KMS-11 (cell line): ENCODE measurements at regions not wholly inside any gene's neighbourhood (a gene's known extent, or its start where the extent isn't known, plus 50 kb on each side); places are given as distances from the start of the nearest gene placed in this dataset.

Experiments used
- H2AFZ ChIP-seq: fragments of 200-600 bp; sonication (generic); 2 replicates; pipeline ENCODE4 v1.6.1; 2016; ENCODE audit warnings: antibody characterized with exemption, mixed run types, low read depth
- H3K27ac ChIP-seq: fragments of 200-600 bp; sonication (generic); 2 replicates; pipeline ENCODE4 v1.6.1; 2016; ENCODE audit warnings: mild to moderate bottlenecking, mixed run types
- H3K27me3 ChIP-seq: fragments of 200-600 bp; sonication (generic); 2 replicates; pipeline ENCODE4 v1.6.1; 2017; ENCODE audit warnings: mild to moderate bottlenecking, low read depth, mixed run types, moderate library complexity; ENCODE audit not compliant: insufficient read depth
- H3K36me3 ChIP-seq: fragments of 200-600 bp; sonication (generic); 2 replicates; pipeline ENCODE4 v1.6.1; 2017; ENCODE audit warnings: mild to moderate bottlenecking, mixed run types; ENCODE audit not compliant: insufficient read depth
- H3K4me1 ChIP-seq: fragments of 200-600 bp; sonication (generic); 2 replicates; pipeline ENCODE4 v1.6.1; 2016; ENCODE audit warnings: mild to moderate bottlenecking, low read depth, mixed run types; ENCODE audit not compliant: poor library complexity, severe bottlenecking
- H3K4me2 ChIP-seq: fragments of 200-600 bp; sonication (generic); 2 replicates; pipeline ENCODE4 v1.7.0; 2016; ENCODE audit warnings: mild to moderate bottlenecking, mixed run types
- H3K4me3 ChIP-seq: fragments of 200-600 bp; sonication (generic); IDR thresholded peaks from 2 replicates; pipeline ENCODE4 v1.6.1; 2017; ENCODE audit warnings: low read depth, low read length, mixed read lengths; ENCODE audit not compliant: insufficient read depth
- H3K79me2 ChIP-seq: fragments of 200-600 bp; sonication (generic); 2 replicates; pipeline ENCODE4 v1.6.1; 2016; ENCODE audit warnings: low read depth, mixed run types; ENCODE audit not compliant: insufficient read depth
- H3K9ac ChIP-seq: fragments of 200-600 bp; sonication (generic); 2 replicates; pipeline ENCODE4 v1.6.1; 2016; ENCODE audit warnings: mild to moderate bottlenecking, mixed run types
- H4K20me1 ChIP-seq: fragments of 200-600 bp; sonication (generic); 2 replicates; pipeline ENCODE4 v1.6.1; 2016; ENCODE audit warnings: mild to moderate bottlenecking, mixed run types; ENCODE audit not compliant: insufficient read depth
- TF ChIP-seq, protein P1 (sequence below): fragments of 200-600 bp; sonication (generic); conservative IDR thresholded peaks from 2 replicates; pipeline ENCODE4 v1.6.1; 2017; ENCODE audit warnings: low read depth, mild to moderate bottlenecking, antibody characterized with exemption, low read length, moderate library complexity, mixed read lengths

DNA sequence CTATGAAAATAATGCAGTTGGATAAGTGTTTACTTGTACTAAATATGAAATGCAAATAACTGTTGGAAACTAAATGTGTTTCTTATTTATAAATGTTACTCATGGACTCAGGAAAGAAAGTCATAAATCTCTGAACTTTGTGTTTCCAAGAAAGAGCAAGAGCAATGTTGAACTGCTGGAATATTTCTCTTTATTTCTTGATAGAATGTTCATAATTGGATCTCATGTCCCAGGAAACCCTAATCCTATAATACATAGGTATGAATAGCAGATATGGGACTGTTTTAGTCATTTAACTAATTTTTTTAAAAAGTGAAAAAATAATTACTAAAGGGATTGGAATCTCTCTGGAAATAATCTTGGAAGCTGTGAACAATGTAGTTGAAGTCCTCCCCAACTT, 245.0 kb upstream of the ACTBL2 start:
- no peak overlapping the region for H3K4me3 ChIP-seq
- H3K79me2 ChIP-seq, result no peaks in the 10 kb centered on the region
- no peak overlapping the region for H3K9ac ChIP-seq
- H3K4me1 ChIP-seq, result peaks cover 42% of the 10 kb centered on the region
- H3K4me2 ChIP-seq, result no peak overlapping the region
- no peaks in the 10 kb centered on the region for H3K27me3 ChIP-seq
- H2AFZ ChIP-seq, result no peak overlapping the region
- H4K20me1 ChIP-seq, result no peaks in the 10 kb centered on the region; the same call in 1 of the 2 replicates
- H3K36me3 ChIP-seq, result no peaks in the 10 kb centered on the region
- no peak overlapping the region for H3K27ac ChIP-seq
- TF ChIP-seq, protein P1, sequence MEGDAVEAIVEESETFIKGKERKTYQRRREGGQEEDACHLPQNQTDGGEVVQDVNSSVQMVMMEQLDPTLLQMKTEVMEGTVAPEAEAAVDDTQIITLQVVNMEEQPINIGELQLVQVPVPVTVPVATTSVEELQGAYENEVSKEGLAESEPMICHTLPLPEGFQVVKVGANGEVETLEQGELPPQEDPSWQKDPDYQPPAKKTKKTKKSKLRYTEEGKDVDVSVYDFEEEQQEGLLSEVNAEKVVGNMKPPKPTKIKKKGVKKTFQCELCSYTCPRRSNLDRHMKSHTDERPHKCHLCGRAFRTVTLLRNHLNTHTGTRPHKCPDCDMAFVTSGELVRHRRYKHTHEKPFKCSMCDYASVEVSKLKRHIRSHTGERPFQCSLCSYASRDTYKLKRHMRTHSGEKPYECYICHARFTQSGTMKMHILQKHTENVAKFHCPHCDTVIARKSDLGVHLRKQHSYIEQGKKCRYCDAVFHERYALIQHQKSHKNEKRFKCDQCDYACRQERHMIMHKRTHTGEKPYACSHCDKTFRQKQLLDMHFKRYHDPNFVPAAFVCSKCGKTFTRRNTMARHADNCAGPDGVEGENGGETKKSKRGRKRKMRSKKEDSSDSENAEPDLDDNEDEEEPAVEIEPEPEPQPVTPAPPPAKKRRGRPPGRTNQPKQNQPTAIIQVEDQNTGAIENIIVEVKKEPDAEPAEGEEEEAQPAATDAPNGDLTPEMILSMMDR, result no peak

- Histone ChIP-seq H2AFZ (peak overlapping the region; percentile 58), H3K9ac (peak overlapping the region; percentile 44; the same call in 1 of the 2 replicates), H3K4me3 (no peak overlapping the region), H3K36me3 (no peaks in the 10 kb centered on the region), H3K4me2 (peak overlapping the region; percentile 91), H4K20me1 (no peaks in the 10 kb centered on the region), H3K79me2 (no peaks in the 10 kb centered on the region), H3K27ac (peak overlapping the region; percentile 88), H3K4me1 (peaks cover 40% of the 10 kb centered on the region), H3K27me3 (no peaks in the 10 kb centered on the region)
- TF ChIP-seq, protein P1, result no peak
Measured at GRCh38 chr5:57725658-57726504, 243.3 kb upstream of the ACTBL2 start.

GRCh38 chr5:57724836-57725235, 242.2 kb upstream of the ACTBL2 start:
- TF ChIP-seq, protein P1, result no peak
- no peaks in the 10 kb centered on the region for H4K20me1 ChIP-seq
- no peak overlapping the region for H2AFZ ChIP-seq
- no peaks in the 10 kb centered on the region for H3K27me3 ChIP-seq
- H3K79me2 ChIP-seq, result no peaks in the 10 kb centered on the region
- H3K27ac ChIP-seq, result peak overlapping the region; percentile 88
- H3K4me1 ChIP-seq, result peaks cover 40% of the 10 kb centered on the region
- H3K9ac ChIP-seq, result no peak overlapping the region
- no peaks in the 10 kb centered on the region for H3K36me3 ChIP-seq
- H3K4me3 ChIP-seq, result no peak overlapping the region
- peak overlapping the region; percentile 91 for H3K4me2 ChIP-seq

DNA sequence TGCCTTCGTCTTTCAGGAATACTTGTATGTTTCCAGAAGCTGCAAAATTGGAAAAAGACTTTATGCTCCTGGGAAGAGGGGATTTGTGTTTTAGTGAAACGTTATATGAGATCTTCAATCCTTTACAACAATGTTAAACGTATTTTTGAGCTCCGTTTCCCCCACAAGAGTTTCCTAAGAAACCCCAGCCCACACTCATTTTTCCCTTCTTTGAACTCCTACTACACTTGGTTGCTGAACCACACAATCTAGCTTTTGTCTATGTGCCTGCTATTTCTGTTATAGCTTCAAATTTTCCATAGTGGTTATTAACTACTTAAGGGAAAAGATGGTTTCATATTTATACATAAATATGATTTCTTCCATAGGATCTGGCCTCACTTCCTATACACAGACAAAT, 238.6 kb upstream of the ACTBL2 start:
- Histone ChIP-seq H3K4me1 (peaks cover 32% of the 10 kb centered on the region), H4K20me1 (no peaks in the 10 kb centered on the region), H2AFZ (no peak overlapping the region), H3K27me3 (no peaks in the 10 kb centered on the region), H3K4me2 (no peak overlapping the region), H3K9ac (no peak overlapping the region), H3K27ac (no peak overlapping the region), H3K36me3 (no peaks in the 10 kb centered on the region), H3K79me2 (no peaks in the 10 kb centered on the region), H3K4me3 (no peak overlapping the region)
- TF ChIP-seq, protein P1, result no peak
